ENCODE measurements at regions not wholly inside any gene's neighbourhood (a gene's known extent, or its start where the extent isn't known, plus 50 kb on each side); places are given as distances from the start of the nearest gene placed in this dataset.

- TF ChIP-seq, protein P1, sequence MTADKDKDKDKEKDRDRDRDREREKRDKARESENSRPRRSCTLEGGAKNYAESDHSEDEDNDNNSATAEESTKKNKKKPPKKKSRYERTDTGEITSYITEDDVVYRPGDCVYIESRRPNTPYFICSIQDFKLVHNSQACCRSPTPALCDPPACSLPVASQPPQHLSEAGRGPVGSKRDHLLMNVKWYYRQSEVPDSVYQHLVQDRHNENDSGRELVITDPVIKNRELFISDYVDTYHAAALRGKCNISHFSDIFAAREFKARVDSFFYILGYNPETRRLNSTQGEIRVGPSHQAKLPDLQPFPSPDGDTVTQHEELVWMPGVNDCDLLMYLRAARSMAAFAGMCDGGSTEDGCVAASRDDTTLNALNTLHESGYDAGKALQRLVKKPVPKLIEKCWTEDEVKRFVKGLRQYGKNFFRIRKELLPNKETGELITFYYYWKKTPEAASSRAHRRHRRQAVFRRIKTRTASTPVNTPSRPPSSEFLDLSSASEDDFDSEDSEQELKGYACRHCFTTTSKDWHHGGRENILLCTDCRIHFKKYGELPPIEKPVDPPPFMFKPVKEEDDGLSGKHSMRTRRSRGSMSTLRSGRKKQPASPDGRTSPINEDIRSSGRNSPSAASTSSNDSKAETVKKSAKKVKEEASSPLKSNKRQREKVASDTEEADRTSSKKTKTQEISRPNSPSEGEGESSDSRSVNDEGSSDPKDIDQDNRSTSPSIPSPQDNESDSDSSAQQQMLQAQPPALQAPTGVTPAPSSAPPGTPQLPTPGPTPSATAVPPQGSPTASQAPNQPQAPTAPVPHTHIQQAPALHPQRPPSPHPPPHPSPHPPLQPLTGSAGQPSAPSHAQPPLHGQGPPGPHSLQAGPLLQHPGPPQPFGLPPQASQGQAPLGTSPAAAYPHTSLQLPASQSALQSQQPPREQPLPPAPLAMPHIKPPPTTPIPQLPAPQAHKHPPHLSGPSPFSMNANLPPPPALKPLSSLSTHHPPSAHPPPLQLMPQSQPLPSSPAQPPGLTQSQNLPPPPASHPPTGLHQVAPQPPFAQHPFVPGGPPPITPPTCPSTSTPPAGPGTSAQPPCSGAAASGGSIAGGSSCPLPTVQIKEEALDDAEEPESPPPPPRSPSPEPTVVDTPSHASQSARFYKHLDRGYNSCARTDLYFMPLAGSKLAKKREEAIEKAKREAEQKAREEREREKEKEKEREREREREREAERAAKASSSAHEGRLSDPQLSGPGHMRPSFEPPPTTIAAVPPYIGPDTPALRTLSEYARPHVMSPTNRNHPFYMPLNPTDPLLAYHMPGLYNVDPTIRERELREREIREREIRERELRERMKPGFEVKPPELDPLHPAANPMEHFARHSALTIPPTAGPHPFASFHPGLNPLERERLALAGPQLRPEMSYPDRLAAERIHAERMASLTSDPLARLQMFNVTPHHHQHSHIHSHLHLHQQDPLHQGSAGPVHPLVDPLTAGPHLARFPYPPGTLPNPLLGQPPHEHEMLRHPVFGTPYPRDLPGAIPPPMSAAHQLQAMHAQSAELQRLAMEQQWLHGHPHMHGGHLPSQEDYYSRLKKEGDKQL (CRISPR knock-in tag; IDR thresholded peaks at IDR 0.05; ENCODE audit: borderline replicate concordance) = no peak
- TF ChIP-seq TCF7L2 (IDR thresholded peaks at IDR 0.05; ENCODE audit: low read depth, low read length) = no peak
- TF ChIP-seq, protein P2, sequence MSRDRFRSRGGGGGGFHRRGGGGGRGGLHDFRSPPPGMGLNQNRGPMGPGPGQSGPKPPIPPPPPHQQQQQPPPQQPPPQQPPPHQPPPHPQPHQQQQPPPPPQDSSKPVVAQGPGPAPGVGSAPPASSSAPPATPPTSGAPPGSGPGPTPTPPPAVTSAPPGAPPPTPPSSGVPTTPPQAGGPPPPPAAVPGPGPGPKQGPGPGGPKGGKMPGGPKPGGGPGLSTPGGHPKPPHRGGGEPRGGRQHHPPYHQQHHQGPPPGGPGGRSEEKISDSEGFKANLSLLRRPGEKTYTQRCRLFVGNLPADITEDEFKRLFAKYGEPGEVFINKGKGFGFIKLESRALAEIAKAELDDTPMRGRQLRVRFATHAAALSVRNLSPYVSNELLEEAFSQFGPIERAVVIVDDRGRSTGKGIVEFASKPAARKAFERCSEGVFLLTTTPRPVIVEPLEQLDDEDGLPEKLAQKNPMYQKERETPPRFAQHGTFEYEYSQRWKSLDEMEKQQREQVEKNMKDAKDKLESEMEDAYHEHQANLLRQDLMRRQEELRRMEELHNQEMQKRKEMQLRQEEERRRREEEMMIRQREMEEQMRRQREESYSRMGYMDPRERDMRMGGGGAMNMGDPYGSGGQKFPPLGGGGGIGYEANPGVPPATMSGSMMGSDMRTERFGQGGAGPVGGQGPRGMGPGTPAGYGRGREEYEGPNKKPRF (IDR thresholded peaks at IDR 0.05; ENCODE audit: low read depth, low read length) = no peak
- TF ChIP-seq PHB (CRISPR knock-in tag; IDR thresholded peaks at IDR 0.05) = no peak
- TF ChIP-seq THRAP3 (IDR thresholded peaks at IDR 0.05; ENCODE audit: borderline replicate concordance) = no peak
- TF ChIP-seq, protein P3, sequence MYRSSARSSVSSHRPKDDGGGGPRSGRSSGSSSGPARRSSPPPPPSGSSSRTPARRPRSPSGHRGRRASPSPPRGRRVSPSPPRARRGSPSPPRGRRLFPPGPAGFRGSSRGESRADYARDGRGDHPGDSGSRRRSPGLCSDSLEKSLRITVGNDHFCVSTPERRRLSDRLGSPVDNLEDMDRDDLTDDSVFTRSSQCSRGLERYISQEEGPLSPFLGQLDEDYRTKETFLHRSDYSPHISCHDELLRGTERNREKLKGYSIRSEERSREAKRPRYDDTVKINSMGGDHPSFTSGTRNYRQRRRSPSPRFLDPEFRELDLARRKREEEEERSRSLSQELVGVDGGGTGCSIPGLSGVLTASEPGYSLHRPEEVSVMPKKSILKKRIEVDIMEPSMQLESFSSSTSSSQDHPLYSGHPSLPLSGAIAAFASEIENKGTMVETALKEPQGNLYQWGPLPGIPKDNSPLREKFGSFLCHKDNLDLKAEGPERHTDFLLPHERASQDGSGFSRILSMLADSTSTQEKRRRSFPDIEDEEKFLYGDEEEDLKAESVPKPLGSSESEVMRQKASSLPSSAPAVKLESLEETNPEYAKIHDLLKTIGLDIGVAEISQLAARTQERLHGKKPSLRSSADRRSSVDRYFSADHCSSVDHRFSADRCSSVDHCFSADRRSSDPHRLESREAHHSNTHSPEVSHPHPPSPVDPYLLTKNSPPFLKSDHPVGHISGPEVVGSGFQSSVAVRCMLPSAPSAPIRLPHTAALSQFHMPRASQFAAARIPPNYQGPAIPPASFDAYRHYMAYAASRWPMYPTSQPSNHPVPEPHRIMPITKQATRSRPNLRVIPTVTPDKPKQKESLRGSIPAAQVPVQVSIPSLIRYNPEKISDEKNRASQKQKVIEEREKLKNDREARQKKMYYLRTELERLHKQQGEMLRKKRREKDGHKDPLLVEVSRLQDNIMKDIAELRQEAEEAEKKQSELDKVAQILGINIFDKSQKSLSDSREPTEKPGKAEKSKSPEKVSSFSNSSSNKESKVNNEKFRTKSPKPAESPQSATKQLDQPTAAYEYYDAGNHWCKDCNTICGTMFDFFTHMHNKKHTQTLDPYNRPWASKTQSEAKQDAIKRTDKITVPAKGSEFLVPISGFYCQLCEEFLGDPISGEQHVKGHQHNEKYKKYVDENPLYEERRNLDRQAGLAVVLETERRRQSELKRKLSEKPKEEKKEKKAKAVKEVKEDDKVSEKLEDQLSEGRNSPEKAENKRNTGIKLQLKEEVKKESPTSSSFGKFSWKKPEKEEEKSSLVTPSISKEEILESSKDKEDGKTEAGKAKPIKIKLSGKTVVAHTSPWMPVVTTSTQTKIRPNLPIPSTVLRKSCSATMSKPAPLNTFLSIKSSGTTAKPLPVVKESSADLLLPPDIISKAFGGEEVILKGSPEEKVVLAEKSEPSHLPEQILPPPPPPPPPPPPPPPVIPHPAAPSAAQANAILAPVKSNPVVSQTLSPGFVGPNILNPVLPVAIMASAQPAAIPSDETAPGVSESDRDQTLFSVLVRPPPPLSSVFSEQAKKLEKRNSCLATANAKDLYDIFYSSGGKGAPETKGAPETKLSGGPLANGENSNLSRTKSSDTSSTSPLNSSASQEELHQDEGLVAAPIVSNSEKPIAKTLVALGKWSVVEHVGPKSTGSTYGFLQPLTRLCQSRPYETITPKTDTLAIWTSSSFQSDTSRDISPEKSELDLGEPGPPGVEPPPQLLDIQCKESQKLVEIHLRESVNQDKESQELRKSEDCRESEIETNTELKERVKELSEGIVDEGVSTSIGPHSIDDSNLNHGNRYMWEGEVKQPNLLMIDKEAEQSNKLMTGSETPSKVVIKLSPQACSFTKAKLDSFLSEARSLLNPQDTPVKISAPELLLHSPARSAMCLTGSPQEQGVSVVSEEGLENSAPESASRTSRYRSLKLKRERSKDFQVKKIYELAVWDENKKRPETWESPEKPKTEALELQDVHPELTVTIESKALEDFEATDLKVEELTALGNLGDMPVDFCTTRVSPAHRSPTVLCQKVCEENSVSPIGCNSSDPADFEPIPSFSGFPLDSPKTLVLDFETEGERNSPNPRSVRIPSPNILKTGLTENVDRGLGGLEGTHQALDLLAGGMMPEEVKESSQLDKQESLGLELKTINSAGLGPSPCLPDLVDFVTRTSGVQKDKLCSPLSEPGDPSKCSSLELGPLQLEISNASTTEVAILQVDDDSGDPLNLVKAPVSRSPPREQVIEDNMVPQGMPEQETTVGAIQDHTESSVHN (IDR thresholded peaks at IDR 0.05; ENCODE audit: borderline replicate concordance in 1 of 2, low read depth in 1 of 2) = no peak
- TF ChIP-seq LEF1 (IDR thresholded peaks at IDR 0.05) = no peak
- TF ChIP-seq TEAD2 (tag; IDR thresholded peaks at IDR 0.05) = no peak
These were observed 238.8 kb downstream of the SMAD2 start (continued) for GRCh38 chr18:47691611-47692010.

All from K562 (cell line).